ENCODE measurements at regions not wholly inside any gene's neighbourhood (a gene's known extent, or its start where the extent isn't known, plus 50 kb on each side); places are given as distances from the start of the nearest gene placed in this dataset.

DNA sequence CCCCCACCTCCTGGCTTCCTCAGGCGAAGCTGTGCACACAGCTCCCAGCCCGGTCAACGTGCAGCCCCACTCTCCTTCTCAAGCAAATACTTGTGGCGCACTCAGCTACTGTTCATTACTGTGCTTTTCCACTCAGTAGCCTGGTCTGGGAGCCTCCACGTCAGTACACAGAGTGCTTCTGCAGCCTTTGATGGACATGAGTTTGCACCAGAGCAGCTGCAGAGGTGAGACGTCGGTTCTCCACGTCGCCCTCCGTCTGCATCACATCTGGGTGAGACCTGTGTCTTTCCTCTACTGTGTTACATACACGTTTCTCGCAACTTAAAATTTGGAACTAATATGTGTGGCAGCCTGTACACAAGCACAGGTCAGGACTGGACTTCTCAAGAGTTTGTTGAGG, 334.3 kb downstream of the C16orf95 start:
- TF ChIP-seq, protein P1, sequence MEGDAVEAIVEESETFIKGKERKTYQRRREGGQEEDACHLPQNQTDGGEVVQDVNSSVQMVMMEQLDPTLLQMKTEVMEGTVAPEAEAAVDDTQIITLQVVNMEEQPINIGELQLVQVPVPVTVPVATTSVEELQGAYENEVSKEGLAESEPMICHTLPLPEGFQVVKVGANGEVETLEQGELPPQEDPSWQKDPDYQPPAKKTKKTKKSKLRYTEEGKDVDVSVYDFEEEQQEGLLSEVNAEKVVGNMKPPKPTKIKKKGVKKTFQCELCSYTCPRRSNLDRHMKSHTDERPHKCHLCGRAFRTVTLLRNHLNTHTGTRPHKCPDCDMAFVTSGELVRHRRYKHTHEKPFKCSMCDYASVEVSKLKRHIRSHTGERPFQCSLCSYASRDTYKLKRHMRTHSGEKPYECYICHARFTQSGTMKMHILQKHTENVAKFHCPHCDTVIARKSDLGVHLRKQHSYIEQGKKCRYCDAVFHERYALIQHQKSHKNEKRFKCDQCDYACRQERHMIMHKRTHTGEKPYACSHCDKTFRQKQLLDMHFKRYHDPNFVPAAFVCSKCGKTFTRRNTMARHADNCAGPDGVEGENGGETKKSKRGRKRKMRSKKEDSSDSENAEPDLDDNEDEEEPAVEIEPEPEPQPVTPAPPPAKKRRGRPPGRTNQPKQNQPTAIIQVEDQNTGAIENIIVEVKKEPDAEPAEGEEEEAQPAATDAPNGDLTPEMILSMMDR (IDR thresholded peaks at IDR 0.05; ENCODE audit: poor library complexity): no peak
- TF ChIP-seq EZH2phosphoT487 (IDR thresholded peaks at IDR 0.05; ENCODE audit: low read depth, severe bottlenecking, unreplicated experiment): no peak
- TF ChIP-seq EZH2 (IDR thresholded peaks at IDR 0.05; ENCODE audit: borderline replicate concordance): no peak
- H3K27ac ChIP-seq: no peak overlapping the region
- no peak overlapping the region for H3K4me2 ChIP-seq
- H3K9me3 ChIP-seq (ENCODE audit: low read depth): no peaks in the 10 kb centered on the region
- no peaks in the 10 kb centered on the region for H3K27me3 ChIP-seq
- 72% methylated on average over 12 of the region's 12 CpGs for WGBS (ENCODE audit: low lambda C conversion rate, missing lambda C conversion rate)
- no peaks in the 10 kb centered on the region for H4K20me1 ChIP-seq (ENCODE audit: insufficient read depth, poor library complexity, severe bottlenecking)
- H2AFZ ChIP-seq: no peak overlapping the region
- H3K79me2 ChIP-seq: no peaks in the 10 kb centered on the region
- no peak overlapping the region for H3K4me3 ChIP-seq
- no peaks in the 10 kb centered on the region for H3K9me2 ChIP-seq (replicated peaks; ENCODE audit: insufficient read depth)
- H3K36me3 ChIP-seq (replicated peaks; ENCODE audit: insufficient read depth, low read depth): no peaks in the 10 kb centered on the region
- no peak for DNase-seq (ENCODE audit: low spot score)
- peaks cover 5% of the 10 kb centered on the region for H3K4me1 ChIP-seq (ENCODE audit: insufficient read depth)

DNA sequence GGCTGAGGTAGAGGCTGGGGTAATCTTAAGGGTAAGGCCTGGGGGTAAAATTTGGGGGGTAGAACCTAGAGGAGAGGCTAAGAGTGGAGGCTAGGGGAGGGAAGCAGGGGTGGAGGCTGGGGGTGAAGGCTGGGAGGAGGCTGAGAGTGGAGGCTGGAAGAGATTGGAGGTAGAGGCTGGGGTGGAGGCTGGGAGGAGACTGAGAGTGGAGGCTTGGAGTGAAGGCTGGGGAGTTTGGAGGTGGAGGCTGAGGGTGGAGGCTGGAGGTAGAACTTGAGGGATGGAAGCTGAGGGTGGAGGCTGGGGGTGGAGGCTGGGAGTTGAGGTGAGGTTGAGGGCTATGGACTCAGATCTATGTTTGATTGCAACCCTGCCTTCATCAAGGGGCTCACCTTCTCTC, 333.6 kb downstream of the C16orf95 start:
- Histone ChIP-seq H3K36me3 (replicated peaks; ENCODE audit: insufficient read depth, low read depth) (no peaks in the 10 kb centered on the region), H3K27me3 (no peaks in the 10 kb centered on the region), H2AFZ (no peak overlapping the region), H3K4me1 (ENCODE audit: insufficient read depth) (peaks cover 5% of the 10 kb centered on the region), H3K79me2 (no peaks in the 10 kb centered on the region), H4K20me1 (ENCODE audit: insufficient read depth, poor library complexity, severe bottlenecking) (no peaks in the 10 kb centered on the region), H3K4me2 (no peak overlapping the region), H3K27ac (no peak overlapping the region), H3K4me3 (no peak overlapping the region), H3K9me2 (replicated peaks; ENCODE audit: insufficient read depth) (no peaks in the 10 kb centered on the region), H3K9me3 (ENCODE audit: low read depth) (no peaks in the 10 kb centered on the region)
- TF ChIP-seq EZH2phosphoT487 (IDR thresholded peaks at IDR 0.05; ENCODE audit: low read depth, severe bottlenecking, unreplicated experiment) (no peak), EZH2 (IDR thresholded peaks at IDR 0.05; ENCODE audit: borderline replicate concordance) (no peak)
- TF ChIP-seq, protein P1 (IDR thresholded peaks at IDR 0.05; ENCODE audit: poor library complexity): no peak
- DNase-seq (ENCODE audit: low spot score): no peak

DNA sequence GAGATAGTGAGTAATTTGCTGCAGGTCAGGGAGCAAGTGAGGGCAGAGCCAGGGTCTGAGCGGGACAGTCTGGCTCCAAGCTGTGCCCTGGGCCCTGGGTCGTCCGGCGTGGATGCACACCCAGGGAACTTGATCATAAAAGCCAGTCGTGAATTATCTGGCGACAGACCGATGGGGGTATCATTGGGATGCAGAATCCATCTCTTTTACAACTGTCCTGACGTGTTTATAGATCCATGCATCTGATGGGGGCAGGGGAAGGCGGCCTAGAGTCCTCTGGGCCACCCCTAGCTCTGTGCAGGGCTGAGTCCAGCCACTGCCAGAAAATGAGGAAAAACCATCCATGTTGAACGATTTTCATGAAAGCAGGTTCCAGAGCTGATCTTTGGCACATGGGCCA, 332.8 kb downstream of the C16orf95 start:
- H3K4me2 ChIP-seq: no peak overlapping the region
- H2AFZ ChIP-seq: no peak overlapping the region
- H3K4me1 ChIP-seq (ENCODE audit: insufficient read depth): peaks cover 5% of the 10 kb centered on the region
- no peak overlapping the region for H3K27ac ChIP-seq
- H3K27me3 ChIP-seq: no peaks in the 10 kb centered on the region
- DNase-seq (ENCODE audit: low spot score): no peak
- no peak for TF ChIP-seq EZH2phosphoT487 (IDR thresholded peaks at IDR 0.05; ENCODE audit: low read depth, severe bottlenecking, unreplicated experiment)
- TF ChIP-seq, protein P1 (IDR thresholded peaks at IDR 0.05; ENCODE audit: poor library complexity): no peak
- TF ChIP-seq EZH2 (IDR thresholded peaks at IDR 0.05; ENCODE audit: borderline replicate concordance): no peak
- H3K79me2 ChIP-seq: no peaks in the 10 kb centered on the region
- no peaks in the 10 kb centered on the region for H4K20me1 ChIP-seq (ENCODE audit: insufficient read depth, poor library complexity, severe bottlenecking)
- H3K9me3 ChIP-seq (ENCODE audit: low read depth): no peaks in the 10 kb centered on the region
- 78% methylated on average over 10 of the region's 10 CpGs for WGBS (ENCODE audit: low lambda C conversion rate, missing lambda C conversion rate)
- no peaks in the 10 kb centered on the region for H3K9me2 ChIP-seq (replicated peaks; ENCODE audit: insufficient read depth)
- no peak overlapping the region for H3K4me3 ChIP-seq
- H3K36me3 ChIP-seq (replicated peaks; ENCODE audit: insufficient read depth, low read depth): no peaks in the 10 kb centered on the region

All from hepatocyte (in vitro differentiated cells).